HEK293T (cell line): ENCODE measurements at regions not wholly inside any gene's neighbourhood (a gene's known extent, or its start where the extent isn't known, plus 50 kb on each side); places are given as distances from the start of the nearest gene placed in this dataset.

Experiments used
- ARNT ChIP-seq: fragments of 450-650 bp; IDR thresholded peaks from 2 replicates; pipeline ENCODE4 v1.6.1; 2017; ENCODE audit warnings: mild to moderate bottlenecking
- BHLHE40 ChIP-seq: fragments of 450-650 bp; IDR thresholded peaks from 2 replicates; pipeline ENCODE4 v1.6.1; 2016; ENCODE audit warnings: mild to moderate bottlenecking, moderate library complexity, borderline replicate concordance
- ELF4 ChIP-seq: fragments of 450-650 bp; IDR thresholded peaks from 2 replicates; pipeline ENCODE4 v1.6.1; 2017; ENCODE audit warnings: antibody characterized with exemption
- FOXA1 ChIP-seq: fragments of 450-650 bp; IDR thresholded peaks from 2 replicates; pipeline ENCODE4 v1.6.1; 2016; ENCODE audit warnings: mild to moderate bottlenecking
- FOXK2 ChIP-seq: fragments of 450-650 bp; IDR thresholded peaks from 2 replicates; pipeline ENCODE4 v1.6.1; 2016; ENCODE audit warnings: mild to moderate bottlenecking
- FOXM1 ChIP-seq: fragments of 450-650 bp; IDR thresholded peaks from 2 replicates; pipeline ENCODE4 v1.6.1; 2017; ENCODE audit warnings: mild to moderate bottlenecking, borderline replicate concordance
- L3MBTL2 ChIP-seq: fragments of 450-650 bp; conservative IDR thresholded peaks from 2 replicates; pipeline ENCODE4 v1.6.1; 2016; ENCODE audit warnings: mild to moderate bottlenecking
- LEF1 ChIP-seq: fragments of 450-650 bp; IDR thresholded peaks from 2 replicates; pipeline ENCODE4 v1.6.1; 2017; ENCODE audit warnings: mild to moderate bottlenecking, borderline replicate concordance
- NFRKB ChIP-seq: fragments of 450-650 bp; IDR thresholded peaks from 2 replicates; pipeline ENCODE4 v1.6.1; 2016; ENCODE audit warnings: mild to moderate bottlenecking, moderate library complexity
- SP1 ChIP-seq: fragments of 450-650 bp; IDR thresholded peaks from 2 replicates; pipeline ENCODE4 v1.6.1; 2017
- TARDBP ChIP-seq: fragments of 450-650 bp; IDR thresholded peaks from 2 replicates; pipeline ENCODE4 v1.6.1; 2016
- TF ChIP-seq, protein P1 (sequence below): fragments of 450-650 bp; IDR thresholded peaks from 2 replicates; pipeline ENCODE4 v1.6.1; 2016

DNA sequence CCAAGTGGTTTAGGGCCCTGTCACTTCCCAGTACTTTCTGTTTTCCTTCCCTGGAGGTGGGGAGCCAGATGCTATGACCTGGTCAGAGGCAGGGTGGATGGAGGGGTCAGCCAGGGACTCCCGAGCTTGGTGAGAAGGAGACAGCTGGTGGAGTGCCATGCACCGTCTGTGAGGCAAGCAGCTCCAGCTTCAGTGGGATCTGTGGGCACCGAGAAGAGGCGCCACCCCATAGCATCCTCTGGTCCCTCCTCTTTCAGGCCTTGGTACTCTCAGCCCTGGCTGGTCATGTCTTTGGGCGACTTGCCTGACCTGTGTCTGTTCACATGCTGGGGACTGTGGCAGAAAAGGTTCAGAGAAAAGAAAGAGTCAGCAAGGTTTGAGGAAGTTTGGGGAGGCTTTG lies 299.3 kb upstream of the N4BP1 start:
- no peak for TF ChIP-seq ELF4
- TF ChIP-seq FOXA1, result no peak
- TF ChIP-seq BHLHE40, result no peak
- TF ChIP-seq, protein P1, sequence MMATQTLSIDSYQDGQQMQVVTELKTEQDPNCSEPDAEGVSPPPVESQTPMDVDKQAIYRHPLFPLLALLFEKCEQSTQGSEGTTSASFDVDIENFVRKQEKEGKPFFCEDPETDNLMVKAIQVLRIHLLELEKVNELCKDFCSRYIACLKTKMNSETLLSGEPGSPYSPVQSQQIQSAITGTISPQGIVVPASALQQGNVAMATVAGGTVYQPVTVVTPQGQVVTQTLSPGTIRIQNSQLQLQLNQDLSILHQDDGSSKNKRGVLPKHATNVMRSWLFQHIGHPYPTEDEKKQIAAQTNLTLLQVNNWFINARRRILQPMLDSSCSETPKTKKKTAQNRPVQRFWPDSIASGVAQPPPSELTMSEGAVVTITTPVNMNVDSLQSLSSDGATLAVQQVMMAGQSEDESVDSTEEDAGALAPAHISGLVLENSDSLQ, result no peak
- no peak for TF ChIP-seq FOXM1
- no peak for TF ChIP-seq TARDBP
- TF ChIP-seq L3MBTL2, result no peak
- no peak for TF ChIP-seq NFRKB
- no peak for TF ChIP-seq FOXK2
- no peak for TF ChIP-seq SP1
- TF ChIP-seq ARNT, result no peak
- TF ChIP-seq LEF1, result no peak
